ENCODE measurements at regions not wholly inside any gene's neighbourhood (a gene's known extent, or its start where the extent isn't known, plus 50 kb on each side); places are given as distances from the start of the nearest gene placed in this dataset.

DNA sequence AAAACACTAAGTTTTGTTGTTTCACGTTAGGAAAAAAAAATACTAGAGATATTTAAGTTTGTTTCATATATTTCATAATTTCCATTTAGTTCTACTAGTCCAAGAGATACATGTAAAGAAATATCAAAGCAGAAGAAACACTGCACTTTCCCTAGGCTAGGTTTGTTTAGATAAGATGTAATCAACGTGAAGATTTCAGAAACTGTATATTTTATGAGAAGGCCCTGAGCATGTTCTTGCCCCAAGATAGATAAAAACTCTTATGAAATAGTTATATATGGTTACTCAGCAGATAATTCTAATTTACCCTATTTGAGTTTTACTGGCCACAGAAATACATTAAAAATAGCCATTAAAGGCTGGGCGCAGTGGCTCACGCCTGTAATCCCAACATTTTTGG is 143.6 kb upstream of the CBLN2 start:
- no peak for TF ChIP-seq CTCF (conservative IDR thresholded peaks at IDR 0.05 in 1 of 2, IDR thresholded peaks at IDR 0.05 in 1 of 2; ENCODE audit: extremely low read depth in 1 of 2, insufficient read depth in 1 of 2, low read depth in 1 of 2, low read length in 2 of 2)
- TF ChIP-seq EZH2 (IDR thresholded peaks at IDR 0.05; ENCODE audit: borderline replicate concordance, low read length) = no peak
